Neural cell (in vitro differentiated cells): ENCODE measurements at regions not wholly inside any gene's neighbourhood (a gene's known extent, or its start where the extent isn't known, plus 50 kb on each side); places are given as distances from the start of the nearest gene placed in this dataset.

ENCODE experiments used
- H2AFZ ChIP-seq: fragments of 200-600, 300-800 bp; sonication (generic), shearing (Covaris generic); 2 replicates; pipeline ENCODE4 v1.6.0; 2014; ENCODE audit warnings: low read depth, mild to moderate bottlenecking, antibody characterized with exemption, low read length, moderate library complexity
- H3F3A ChIP-seq: fragments of 200-600 bp; shearing (Covaris generic); 2 replicates; pipeline ENCODE4 v1.6.1; 2016; ENCODE audit warnings: mild to moderate bottlenecking, moderate library complexity, mixed read lengths, antibody characterized with exemption, low read length; ENCODE audit not compliant: insufficient read depth, poor library complexity, severe bottlenecking
- H3K27ac ChIP-seq: fragments of 200-600, 300-800 bp; sonication (generic), shearing (Covaris generic); 2 replicates; pipeline ENCODE4 v1.5.1; 2014; ENCODE audit warnings: mild to moderate bottlenecking, low read length, moderate library complexity
- H3K27me3 ChIP-seq: fragments of 300-800, 200-600 bp; sonication (generic), shearing (Covaris generic); 2 replicates; pipeline ENCODE4 v1.6.0; 2014; ENCODE audit warnings: mild to moderate bottlenecking, low read depth, low read length, moderate library complexity; ENCODE audit not compliant: insufficient read depth
- H3K36me3 ChIP-seq: fragments of 300-800, 200-600 bp; sonication (generic), shearing (Covaris generic); 2 replicates; pipeline ENCODE4 v1.5.1; 2014; ENCODE audit warnings: mild to moderate bottlenecking, antibody characterized with exemption, low read length, moderate library complexity; ENCODE audit not compliant: insufficient read depth
- H3K4me2 ChIP-seq: fragments of 300-800, 200-600 bp; sonication (generic), shearing (Covaris generic); 2 replicates; pipeline ENCODE4 v1.6.0; 2014; ENCODE audit warnings: mild to moderate bottlenecking, low read length
- H3K4me3 ChIP-seq: fragments of 300-800, 200-600 bp; sonication (generic), shearing (Covaris generic); 2 replicates; pipeline ENCODE4 v1.5.1; 2014; ENCODE audit warnings: mild to moderate bottlenecking, low read length, moderate library complexity
- H3K79me2 ChIP-seq: fragments of 200-600 bp; shearing (Covaris generic); replicated peaks from 2 replicates; pipeline ENCODE4 v1.6.0; 2014; ENCODE audit warnings: mild to moderate bottlenecking, low read length, moderate library complexity; ENCODE audit not compliant: insufficient read depth
- H3K9ac ChIP-seq: fragments of 300-800, 200-600 bp; sonication (generic), shearing (Covaris generic); 2 replicates; pipeline ENCODE4 v1.6.1; 2016; ENCODE audit warnings: mild to moderate bottlenecking, low read length, mixed read lengths
- H3K9me2 ChIP-seq: fragments of 200-600 bp; shearing (Covaris generic); 2 replicates; pipeline ENCODE4 v1.6.1; 2016; ENCODE audit warnings: mild to moderate bottlenecking, low read length, mixed read lengths; ENCODE audit not compliant: insufficient read depth
- H3K9me3 ChIP-seq: fragments of 200-600, 300-800 bp; sonication (generic), shearing (Covaris generic); 2 replicates; pipeline ENCODE4 v1.6.1; 2016; ENCODE audit warnings: mild to moderate bottlenecking, mixed run types, low read length, moderate library complexity, mixed read lengths
- H4K20me1 ChIP-seq: fragments of 200-600 bp; shearing (Covaris generic); 2 replicates; pipeline ENCODE4 v1.6.1; 2016; ENCODE audit warnings: mild to moderate bottlenecking, mixed run types; ENCODE audit not compliant: insufficient read depth
- EP300 ChIP-seq: fragments of 450-650 bp; conservative IDR thresholded peaks from 2 replicates; pipeline ENCODE4 v1.6.1; 2014; ENCODE audit warnings: antibody characterized with exemption, mild to moderate bottlenecking, moderate library complexity; ENCODE audit not compliant: poor library complexity, severe bottlenecking
- EZH2 ChIP-seq: fragments of 200-600, 300-800 bp; shearing (Covaris generic), sonication (generic); IDR thresholded peaks from 2 replicates; pipeline ENCODE4 v1.6.1; 2014; ENCODE audit warnings: antibody characterized with exemption, low read length, borderline replicate concordance, mild to moderate bottlenecking; ENCODE audit not compliant: insufficient read depth, poor library complexity, severe bottlenecking
- MXI1 ChIP-seq: fragments of 450-650 bp; conservative IDR thresholded peaks from 2 replicates; pipeline ENCODE4 v1.6.1; 2014; ENCODE audit warnings: antibody characterized with exemption, mild to moderate bottlenecking; ENCODE audit not compliant: poor library complexity, severe bottlenecking
- POLR2AphosphoS5 ChIP-seq: IDR thresholded peaks from 2 replicates; pipeline ENCODE4 v1.6.1; 2012
- RAD21 ChIP-seq: fragments of 450-650 bp; conservative IDR thresholded peaks from 2 replicates; pipeline ENCODE4 v1.6.1; 2014; ENCODE audit warnings: antibody characterized with exemption, mild to moderate bottlenecking, moderate library complexity
- SMC3 ChIP-seq: fragments of 450-650 bp; conservative IDR thresholded peaks from 2 replicates; pipeline ENCODE4 v1.6.1; 2014; ENCODE audit warnings: antibody characterized with exemption, mild to moderate bottlenecking, moderate library complexity; ENCODE audit not compliant: poor library complexity
- TAF1 ChIP-seq: IDR thresholded peaks from 2 replicates; pipeline ENCODE4 v1.6.1; 2012; ENCODE audit warnings: low read depth
- TF ChIP-seq, protein P1 (sequence below): fragments of 450-650 bp; IDR thresholded peaks from 2 replicates; pipeline ENCODE4 v1.5.1; 2014; ENCODE audit warnings: antibody characterized with exemption, mild to moderate bottlenecking, moderate library complexity; ENCODE audit not compliant: poor library complexity, severe bottlenecking
- TF ChIP-seq, protein P2 (sequence below): IDR thresholded peaks from 2 replicates; pipeline ENCODE4 v1.6.1; 2012; ENCODE audit warnings: borderline replicate concordance

- Histone ChIP-seq H3K4me2 (no peak overlapping the region), H4K20me1 (no peaks in the 10 kb centered on the region), H3K27ac (no peak overlapping the region), H3K36me3 (no peaks in the 10 kb centered on the region), H3K9me2 (no peaks in the 10 kb centered on the region), H3K27me3 (no peaks in the 10 kb centered on the region), H3K79me2 (no peaks in the 10 kb centered on the region), H3K4me3 (no peak overlapping the region), H3F3A (no peaks in the 10 kb centered on the region), H3K9ac (no peak overlapping the region), H3K9me3 (no peaks in the 10 kb centered on the region), H2AFZ (no peak overlapping the region)
- no peak for TF ChIP-seq TAF1
- no peak for TF ChIP-seq EP300
- TF ChIP-seq SMC3 = no peak
- TF ChIP-seq, protein P1, sequence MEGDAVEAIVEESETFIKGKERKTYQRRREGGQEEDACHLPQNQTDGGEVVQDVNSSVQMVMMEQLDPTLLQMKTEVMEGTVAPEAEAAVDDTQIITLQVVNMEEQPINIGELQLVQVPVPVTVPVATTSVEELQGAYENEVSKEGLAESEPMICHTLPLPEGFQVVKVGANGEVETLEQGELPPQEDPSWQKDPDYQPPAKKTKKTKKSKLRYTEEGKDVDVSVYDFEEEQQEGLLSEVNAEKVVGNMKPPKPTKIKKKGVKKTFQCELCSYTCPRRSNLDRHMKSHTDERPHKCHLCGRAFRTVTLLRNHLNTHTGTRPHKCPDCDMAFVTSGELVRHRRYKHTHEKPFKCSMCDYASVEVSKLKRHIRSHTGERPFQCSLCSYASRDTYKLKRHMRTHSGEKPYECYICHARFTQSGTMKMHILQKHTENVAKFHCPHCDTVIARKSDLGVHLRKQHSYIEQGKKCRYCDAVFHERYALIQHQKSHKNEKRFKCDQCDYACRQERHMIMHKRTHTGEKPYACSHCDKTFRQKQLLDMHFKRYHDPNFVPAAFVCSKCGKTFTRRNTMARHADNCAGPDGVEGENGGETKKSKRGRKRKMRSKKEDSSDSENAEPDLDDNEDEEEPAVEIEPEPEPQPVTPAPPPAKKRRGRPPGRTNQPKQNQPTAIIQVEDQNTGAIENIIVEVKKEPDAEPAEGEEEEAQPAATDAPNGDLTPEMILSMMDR = no peak
- TF ChIP-seq, protein P2, sequence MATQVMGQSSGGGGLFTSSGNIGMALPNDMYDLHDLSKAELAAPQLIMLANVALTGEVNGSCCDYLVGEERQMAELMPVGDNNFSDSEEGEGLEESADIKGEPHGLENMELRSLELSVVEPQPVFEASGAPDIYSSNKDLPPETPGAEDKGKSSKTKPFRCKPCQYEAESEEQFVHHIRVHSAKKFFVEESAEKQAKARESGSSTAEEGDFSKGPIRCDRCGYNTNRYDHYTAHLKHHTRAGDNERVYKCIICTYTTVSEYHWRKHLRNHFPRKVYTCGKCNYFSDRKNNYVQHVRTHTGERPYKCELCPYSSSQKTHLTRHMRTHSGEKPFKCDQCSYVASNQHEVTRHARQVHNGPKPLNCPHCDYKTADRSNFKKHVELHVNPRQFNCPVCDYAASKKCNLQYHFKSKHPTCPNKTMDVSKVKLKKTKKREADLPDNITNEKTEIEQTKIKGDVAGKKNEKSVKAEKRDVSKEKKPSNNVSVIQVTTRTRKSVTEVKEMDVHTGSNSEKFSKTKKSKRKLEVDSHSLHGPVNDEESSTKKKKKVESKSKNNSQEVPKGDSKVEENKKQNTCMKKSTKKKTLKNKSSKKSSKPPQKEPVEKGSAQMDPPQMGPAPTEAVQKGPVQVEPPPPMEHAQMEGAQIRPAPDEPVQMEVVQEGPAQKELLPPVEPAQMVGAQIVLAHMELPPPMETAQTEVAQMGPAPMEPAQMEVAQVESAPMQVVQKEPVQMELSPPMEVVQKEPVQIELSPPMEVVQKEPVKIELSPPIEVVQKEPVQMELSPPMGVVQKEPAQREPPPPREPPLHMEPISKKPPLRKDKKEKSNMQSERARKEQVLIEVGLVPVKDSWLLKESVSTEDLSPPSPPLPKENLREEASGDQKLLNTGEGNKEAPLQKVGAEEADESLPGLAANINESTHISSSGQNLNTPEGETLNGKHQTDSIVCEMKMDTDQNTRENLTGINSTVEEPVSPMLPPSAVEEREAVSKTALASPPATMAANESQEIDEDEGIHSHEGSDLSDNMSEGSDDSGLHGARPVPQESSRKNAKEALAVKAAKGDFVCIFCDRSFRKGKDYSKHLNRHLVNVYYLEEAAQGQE = no peak
- TF ChIP-seq MXI1 = no peak
- no peak for TF ChIP-seq RAD21
- TF ChIP-seq POLR2AphosphoS5 = no peak
- TF ChIP-seq EZH2 = no peak
Observed at GRCh38 chr10:36592964-36593363, 532.4 kb upstream of the ANKRD30A start.

GRCh38 chr10:36591436-36591835, 534.0 kb upstream of the ANKRD30A start:
- Histone ChIP-seq H4K20me1 (no peaks in the 10 kb centered on the region), H3F3A (no peaks in the 10 kb centered on the region), H3K36me3 (no peaks in the 10 kb centered on the region), H3K4me2 (no peak overlapping the region), H3K27me3 (no peaks in the 10 kb centered on the region), H3K4me3 (no peak overlapping the region), H3K9me2 (no peaks in the 10 kb centered on the region), H3K79me2 (no peaks in the 10 kb centered on the region), H3K9ac (no peak overlapping the region), H2AFZ (no peak overlapping the region), H3K27ac (no peak overlapping the region), H3K9me3 (no peaks in the 10 kb centered on the region)
- TF ChIP-seq, protein P2 = no peak
- TF ChIP-seq, protein P1 = no peak
- TF ChIP-seq TAF1 = no peak
- TF ChIP-seq SMC3 = no peak
- TF ChIP-seq EP300 = no peak
- TF ChIP-seq POLR2AphosphoS5 = no peak
- TF ChIP-seq EZH2 = no peak
- TF ChIP-seq MXI1 = no peak
- no peak for TF ChIP-seq RAD21
